ENCODE measurements at regions not wholly inside any gene's neighbourhood (a gene's known extent, or its start where the extent isn't known, plus 50 kb on each side); places are given as distances from the start of the nearest gene placed in this dataset.

DNA sequence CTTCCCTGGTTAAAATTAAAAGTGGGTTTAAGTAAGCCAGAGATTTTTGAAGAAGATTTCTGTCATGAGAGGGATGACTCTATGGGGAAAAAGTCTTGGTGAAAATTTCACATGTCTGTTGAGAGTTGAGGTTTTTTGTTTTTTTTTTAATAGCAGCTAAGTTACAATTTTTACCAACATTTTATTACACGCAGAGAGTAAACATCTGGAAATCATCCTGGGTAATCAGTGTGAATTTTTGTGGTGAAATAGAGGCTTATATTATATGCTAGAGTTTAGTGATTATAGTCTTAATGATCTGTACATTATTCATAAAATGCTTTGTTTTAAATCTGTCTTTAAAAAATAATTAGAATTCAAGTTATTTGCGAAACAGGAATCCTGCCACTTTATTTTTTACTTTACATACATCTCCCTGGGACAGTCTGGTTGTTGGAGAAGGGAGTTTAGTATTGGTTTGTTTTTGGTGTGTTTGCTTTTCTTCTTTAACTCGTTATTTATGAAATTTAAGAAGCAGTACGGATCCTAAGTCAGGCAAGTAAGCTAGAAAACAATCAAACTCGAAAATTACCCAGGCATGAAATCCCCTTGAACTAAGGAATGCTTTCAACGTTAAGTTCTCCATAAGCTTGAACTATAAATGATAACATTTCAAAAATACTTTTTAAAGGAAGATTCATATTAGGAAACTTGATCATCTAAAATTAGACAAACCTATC is 143.4 kb upstream of the TSC22D2 start:
- intact Hi-C loops (cut with micrococcal nuclease) (no loop called here), in situ Hi-C loops (cut with MboI; ENCODE audit: low sequenced_read_pairs) (no loop called here), dilution Hi-C loops (cut with HindIII; ENCODE audit: low sequenced_read_pairs, unreplicated experiment) (no loop called here)
- Histone ChIP-seq H3K27me3 (ENCODE audit: control insufficient read depth, insufficient read depth, low read length) (no peaks in the 10 kb centered on the region), H4K8ac (ENCODE audit: low read depth in 2 of 2, low read length in 2 of 2) (no peak overlapping the region), H2AK5ac (ENCODE audit: low read depth, low read length) (no peak overlapping the region), H4K91ac (ENCODE audit: insufficient read depth, low read depth, low read length) (no peak overlapping the region), H3K4me2 (ENCODE audit: low read depth, low read length) (0 out of 2 replicates have a peak overlapping the region, but pooled peaks have one; percentile 22), H2BK20ac (ENCODE audit: low read depth, low read length) (no peak overlapping the region), H3K27ac (ENCODE audit: insufficient read depth, low read length) (no peak overlapping the region), H2AK9ac (replicated peaks; ENCODE audit: low read depth, low read length, poor library complexity) (no peak overlapping the region), H3K4me3 (ENCODE audit: insufficient read depth, low read depth, low read length) (no peak overlapping the region), H3K14ac (replicated peaks; ENCODE audit: low read depth, low read length) (no peak overlapping the region), H2BK5ac (ENCODE audit: low read depth, low read length, poor library complexity, severe bottlenecking) (no peak overlapping the region), H3K9ac (ENCODE audit: low read depth, low read length) (no peak overlapping the region), H4K20me1 (ENCODE audit: insufficient read depth, low read length) (no peaks in the 10 kb centered on the region), H3K56ac (ENCODE audit: extremely low read depth, insufficient read depth, low read length) (no peak overlapping the region), H4K5ac (ENCODE audit: low read depth, low read length) (no peak overlapping the region), H3K4ac (ENCODE audit: low read depth, low read length) (no peak overlapping the region), H3K9me1 (ENCODE audit: insufficient read depth, low read length) (peaks cover 5% of the 10 kb centered on the region; the same call in 1 of the 2 replicates), H2AFZ (replicated peaks; ENCODE audit: low read length, poor library complexity) (no peak overlapping the region), H3K79me1 (ENCODE audit: low read depth in 1 of 2, low read length in 2 of 2) (no peaks in the 10 kb centered on the region), H3K18ac (ENCODE audit: low read depth, low read length) (no peak overlapping the region), H2BK120ac (ENCODE audit: low read depth, low read length) (no peak overlapping the region), H3K36me3 (ENCODE audit: control insufficient read depth, insufficient read depth, low read length) (no peaks in the 10 kb centered on the region), H2BK15ac (ENCODE audit: low read depth, low read length) (no peak overlapping the region), H3K23ac (ENCODE audit: low read depth, low read length) (no peak overlapping the region), H3K9me3 (ENCODE audit: control insufficient read depth, insufficient read depth, low read length) (no peaks in the 10 kb centered on the region), H3K4me1 (ENCODE audit: control insufficient read depth, insufficient read depth, low read length) (peaks cover 5% of the 10 kb centered on the region)
- ATAC-seq (ENCODE audit: low read depth), result no peak
- no TSS peak for BruUV-seq (replicated peaks)
- no CpG with 5 or more reads among the region's 6 CpGs for WGBS, 2 experiments (ENCODE audit: extremely low coverage in 2 of 2, insufficient read length in 1 of 2)
- DNase-seq, result no peak
- ChIA-PET POLR2A (ENCODE audit: unreplicated experiment) (no interaction called here), CTCF (no interaction called here)
- TF ChIP-seq FOS (IDR thresholded peaks at IDR 0.05; ENCODE audit: low read depth, low read length) (no peak), CEBPB (IDR thresholded peaks at IDR 0.05; ENCODE audit: low read depth, low read length) (no peak)

Data from IMR-90 (cell line).